Thyroid gland (tissue), 4 donors: ENCODE measurements at regions not wholly inside any gene's neighbourhood (a gene's known extent, or its start where the extent isn't known, plus 50 kb on each side); places are given as distances from the start of the nearest gene placed in this dataset.

Experiments used
- CTCF ChIP-seq, 6 experiments: fragments of 200-600 bp in 3 of 6; fragments of 450-650 bp in 3 of 6; sonication (generic) in 3 of 6; IDR thresholded peaks; one replicate each; pipeline ENCODE4 v1.5.1; 2016 to 2019; ENCODE audit warnings: antibody characterized with exemption in 6 of 6, mild to moderate bottlenecking in 2 of 6, inconsistent platforms in 1 of 6, moderate library complexity in 1 of 6
- POLR2A ChIP-seq, 2 donors: fragments of 450-650 bp; IDR thresholded peaks; one replicate each; pipeline ENCODE4 v1.6.1; 2017; ENCODE audit warnings: antibody characterized with exemption in 2 of 2, mild to moderate bottlenecking in 2 of 2, moderate library complexity in 1 of 2

DNA sequence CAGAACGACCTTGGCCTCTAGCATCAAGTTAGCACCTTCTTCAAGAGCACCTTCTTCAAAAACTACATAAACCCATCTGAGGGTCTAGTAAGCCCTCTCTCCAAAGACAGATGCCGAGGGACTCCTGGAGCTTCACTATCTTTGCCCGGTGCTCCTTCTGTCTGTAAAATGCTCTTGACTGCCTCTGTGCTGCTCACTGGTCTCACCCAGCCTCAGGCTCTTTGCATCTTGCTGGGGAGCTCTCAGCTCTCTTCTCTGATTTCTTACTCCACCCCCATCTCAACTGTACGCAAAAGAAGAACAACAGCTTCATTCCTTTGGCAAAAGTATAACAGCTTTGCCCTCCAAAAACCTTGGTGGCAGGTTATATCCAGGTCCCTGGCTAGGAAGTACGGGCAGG, 404.2 kb downstream of the KLF12 start:
- TF ChIP-seq POLR2A (IDR thresholded peaks at IDR 0.05): no peak
- TF ChIP-seq CTCF (IDR thresholded peaks at IDR 0.05): no peak
